ENCODE measurements at regions not wholly inside any gene's neighbourhood (a gene's known extent, or its start where the extent isn't known, plus 50 kb on each side); places are given as distances from the start of the nearest gene placed in this dataset.

GRCh38 chr2:138930571-138930970, 150.4 kb upstream of the NXPH2 start:
- TF ChIP-seq CTCF (IDR thresholded peaks at IDR 0.05; ENCODE audit: extremely low read depth in 1 of 2, insufficient read depth in 1 of 2, low read depth in 1 of 2, low read length in 2 of 2), result no peak
- TF ChIP-seq JUN (IDR thresholded peaks at IDR 0.05; ENCODE audit: borderline replicate concordance, insufficient read depth, insufficient read length, low read depth), result no peak
- no peak for TF ChIP-seq POLR2A (IDR thresholded peaks at IDR 0.05; ENCODE audit: low read depth, low read length)
- no peak for TF ChIP-seq MAX (IDR thresholded peaks at IDR 0.05; ENCODE audit: insufficient read depth, insufficient read length)
- no peak for TF ChIP-seq POLR2AphosphoS5 (IDR thresholded peaks at IDR 0.05; ENCODE audit: insufficient read depth, low read depth, low read length)
- no peak for TF ChIP-seq FOS (IDR thresholded peaks at IDR 0.05; ENCODE audit: borderline replicate concordance, insufficient read depth, low read length)
- no peak for TF ChIP-seq MYC (IDR thresholded peaks at IDR 0.05; ENCODE audit: low read depth, low read length)
